Activated CD8-positive, alpha-beta memory T cell treated with anti-CD3 and anti-CD28 coated beads for 48 hours (primary cell): ENCODE measurements at regions not wholly inside any gene's neighbourhood (a gene's known extent, or its start where the extent isn't known, plus 50 kb on each side); places are given as distances from the start of the nearest gene placed in this dataset.

Experiments used
- DNase-seq, 3 experiments: peaks; one replicate each; pipeline ENCODE4 v3.0.0-alpha.2; 2020; ENCODE audit warnings: low read depth in 2 of 3, low spot score in 2 of 3

DNA sequence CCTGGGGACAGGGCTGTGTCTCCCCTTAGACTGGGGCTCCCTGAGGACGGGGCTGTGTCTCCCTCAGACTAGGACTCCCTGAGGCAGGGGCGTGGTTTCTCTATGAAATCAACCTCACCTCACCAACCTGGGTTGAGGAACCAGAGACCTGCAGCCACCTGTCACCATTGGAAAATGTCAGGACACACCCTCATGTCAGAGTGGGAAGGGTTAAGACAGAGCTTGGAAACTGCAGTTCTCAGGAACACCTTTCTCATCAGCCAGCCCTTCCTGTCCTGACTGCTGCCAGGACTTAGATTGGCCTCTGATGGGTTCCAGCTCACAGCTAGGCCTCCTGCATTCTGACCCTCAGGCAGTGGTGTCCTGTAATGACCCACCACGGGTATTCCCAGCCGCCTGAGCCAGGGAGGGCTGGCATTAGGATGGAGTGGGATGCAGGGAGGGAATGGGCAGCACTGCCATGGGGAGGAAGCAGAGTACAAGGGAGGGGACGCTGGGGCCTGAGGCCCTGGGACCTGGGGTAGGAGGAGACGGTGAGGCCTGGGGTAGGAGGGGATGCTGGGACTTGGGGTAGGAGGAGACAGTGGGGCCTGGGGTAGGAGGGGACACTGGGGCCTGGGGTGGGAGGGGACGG is 76.3 kb downstream of the MRPL14 start:
- no peak for DNase-seq

DNA sequence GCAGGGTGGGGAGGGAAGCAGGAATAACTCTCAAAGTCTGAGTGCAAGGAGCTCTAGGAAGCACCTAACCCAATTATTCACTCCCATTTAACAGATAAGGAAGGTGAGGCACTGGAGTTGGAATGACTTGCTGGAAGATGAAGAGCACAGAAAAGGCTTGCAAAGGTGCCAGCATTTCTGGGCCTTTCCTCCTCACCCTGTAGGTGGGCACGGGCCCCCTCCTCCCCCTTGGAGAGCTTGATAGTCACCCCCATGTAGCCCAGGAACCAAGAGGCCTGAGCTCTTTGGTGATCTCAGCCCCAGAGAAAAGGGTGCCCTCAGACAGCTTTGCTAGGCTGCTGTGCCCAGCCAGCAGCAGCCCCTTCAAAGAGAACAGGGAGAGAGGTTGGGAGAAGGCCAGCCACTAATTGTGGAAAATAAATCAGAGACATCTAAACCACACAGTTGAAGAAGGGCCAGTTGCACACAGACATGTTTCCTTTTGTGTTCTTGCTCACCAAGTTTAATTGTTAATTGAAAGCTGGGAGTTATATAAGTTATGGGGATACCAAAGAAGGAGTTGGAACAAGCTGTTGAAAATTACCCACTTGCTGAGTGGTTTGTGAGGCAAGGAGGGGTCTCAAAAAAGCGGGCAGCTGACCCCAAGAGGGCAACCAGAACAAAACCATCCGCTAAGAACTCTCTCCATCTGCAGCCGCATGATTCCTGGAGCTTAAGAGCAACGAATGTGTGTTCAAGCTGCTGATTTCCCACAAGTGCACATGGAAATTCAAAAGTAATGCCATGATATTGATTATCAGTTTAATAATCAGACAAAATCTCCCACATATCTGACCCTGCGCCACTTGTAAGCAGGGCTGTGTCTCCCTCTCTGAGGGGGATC is 77.0 kb downstream of the MRPL14 start:
- DNase-seq, result no peak

DNA sequence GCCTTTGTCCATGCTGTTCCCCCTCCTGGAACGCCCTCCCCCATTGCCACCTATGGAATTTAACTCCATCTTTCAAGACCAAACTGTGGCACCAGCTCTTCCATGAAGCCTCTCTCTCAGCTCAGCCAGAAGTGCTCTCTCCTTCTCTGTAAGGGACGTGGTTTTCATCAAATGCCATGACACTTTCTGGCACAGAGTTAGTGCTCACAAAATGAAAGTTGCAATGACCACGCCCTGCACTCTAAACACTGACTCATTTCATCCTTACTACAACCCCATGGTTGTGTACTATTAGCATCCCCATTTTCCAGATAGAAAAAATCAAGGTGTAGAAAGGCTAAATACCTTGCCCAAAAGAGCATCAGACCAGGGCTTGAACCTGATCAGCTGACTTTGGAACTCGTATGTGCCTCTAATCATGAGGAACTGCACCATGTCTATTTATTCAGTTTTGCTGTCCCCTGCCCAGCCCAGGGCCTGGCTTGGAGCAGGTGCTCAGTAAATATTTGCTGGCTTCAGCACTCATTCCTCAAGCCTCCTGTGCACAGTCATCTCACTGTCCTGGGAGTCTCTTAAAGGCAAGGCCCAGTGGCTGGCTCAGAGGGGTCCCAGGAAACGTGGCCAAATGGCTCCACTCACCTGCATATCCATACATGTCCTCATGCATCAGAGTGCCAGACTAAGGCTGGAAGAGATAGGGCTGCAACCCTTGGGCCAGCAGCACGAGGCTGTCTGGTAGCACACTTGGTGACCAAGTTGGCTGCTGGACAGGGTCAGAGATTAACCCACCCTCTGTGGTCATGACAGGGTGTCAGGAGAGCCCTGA is 77.9 kb downstream of the MRPL14 start:
- no peak for DNase-seq

DNA sequence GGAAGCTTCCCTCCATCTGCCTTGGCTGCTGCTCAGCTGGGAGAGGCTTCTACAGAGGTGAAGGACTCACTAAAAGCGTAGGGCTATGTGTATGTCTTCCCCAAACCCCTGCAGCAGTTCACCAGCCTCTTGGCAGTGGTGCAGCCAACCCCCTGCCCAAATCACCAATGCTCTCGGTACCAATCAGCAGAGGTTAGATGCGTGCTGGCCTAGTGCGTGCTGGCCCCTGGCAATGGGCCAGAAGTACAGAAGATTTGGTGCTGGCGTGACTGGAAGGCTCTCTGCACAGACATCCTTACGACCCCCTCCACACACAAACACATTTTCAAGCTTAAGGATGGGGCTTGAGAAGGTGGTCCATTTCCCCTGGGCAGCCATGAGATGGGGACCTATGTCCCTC is 79.0 kb downstream of the MRPL14 start:
- no peak for DNase-seq

DNA sequence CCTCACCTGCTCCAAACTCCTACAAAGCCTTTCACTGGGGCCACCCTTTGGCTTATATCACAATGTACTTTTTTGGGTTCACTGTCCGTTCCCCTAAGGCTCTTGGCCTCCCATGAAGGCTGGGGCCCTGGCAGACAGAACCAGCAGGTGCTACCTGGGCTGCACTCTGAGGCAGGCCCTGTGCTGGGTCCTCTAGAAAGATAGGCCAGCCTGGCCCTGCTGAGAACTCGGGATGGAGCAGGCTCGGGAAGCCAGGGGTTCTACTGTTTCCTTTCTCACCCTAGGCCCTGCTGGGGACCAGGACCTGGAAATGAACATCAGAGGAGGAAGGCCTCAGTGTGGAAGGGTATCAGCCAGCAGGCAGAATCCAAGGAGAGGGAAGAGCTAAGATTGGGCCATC is 79.5 kb downstream of the MRPL14 start:
- no peak for DNase-seq

DNA sequence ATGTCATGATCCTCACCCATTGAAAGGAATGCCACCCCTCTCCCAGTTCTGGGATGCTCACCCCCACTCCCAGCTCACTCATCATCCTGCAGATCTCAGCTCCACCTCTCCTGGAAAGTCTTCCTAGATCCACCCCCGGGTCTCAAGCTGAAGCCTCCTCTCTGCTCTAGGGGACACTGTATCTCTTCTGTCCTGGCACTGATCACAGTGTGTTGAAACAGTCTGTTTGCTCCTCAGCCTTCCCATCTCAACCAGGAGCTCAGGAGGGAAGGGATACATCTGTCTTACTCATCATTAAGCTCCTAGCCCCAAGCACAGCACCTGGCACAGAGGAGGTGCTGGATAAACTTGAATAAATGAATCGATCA is 80.1 kb downstream of the MRPL14 start:
- no peak for DNase-seq

DNA sequence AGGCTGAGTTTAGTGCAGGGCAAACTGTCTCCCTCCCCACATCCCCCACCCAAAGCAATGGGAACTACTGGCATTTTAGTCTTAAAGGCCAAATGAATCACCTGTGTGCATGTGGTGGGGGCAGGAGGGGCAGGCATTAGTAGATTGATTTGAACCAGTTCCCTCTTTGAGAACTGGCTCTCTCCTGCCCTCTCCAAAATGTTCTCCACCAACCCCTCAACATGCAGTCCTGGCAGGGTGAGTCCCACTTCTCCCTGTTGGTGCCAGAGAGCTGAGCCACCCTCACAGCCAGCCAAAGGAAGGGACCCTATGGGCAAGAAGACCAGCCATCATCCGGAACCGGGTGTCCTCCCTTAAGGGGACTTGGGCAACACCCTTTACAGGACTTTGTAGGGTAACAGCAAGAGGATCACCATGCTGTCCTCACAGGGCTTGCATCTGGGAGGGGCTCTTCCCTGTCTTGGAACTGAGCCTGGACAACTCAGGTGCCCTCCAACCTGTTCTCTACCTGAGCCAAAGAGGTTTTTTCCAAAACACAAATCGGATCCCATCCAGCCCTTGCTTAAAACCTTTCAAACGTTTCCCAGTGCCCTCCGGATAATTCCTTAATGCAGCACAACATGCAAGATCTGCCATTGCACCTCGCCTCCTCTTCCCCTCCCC is 80.6 kb downstream of the MRPL14 start:
- no peak for DNase-seq

DNA sequence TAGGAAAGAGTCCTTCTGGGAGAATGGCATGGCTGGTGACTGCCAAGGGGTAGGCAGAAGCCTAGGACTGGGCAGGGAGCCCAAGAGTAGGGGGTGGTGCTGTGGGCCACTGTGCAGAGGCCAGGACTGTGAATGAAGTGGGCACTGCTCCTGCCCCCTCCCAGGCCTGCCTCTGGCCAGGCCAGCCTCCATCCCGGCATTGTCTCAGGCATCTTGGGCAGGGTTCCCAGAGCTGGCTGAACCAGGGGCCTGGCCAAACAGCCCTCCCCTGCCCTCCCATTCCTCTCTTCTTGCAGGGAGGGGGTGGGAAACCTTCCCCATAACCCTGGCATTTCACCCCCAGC is 81.6 kb downstream of the MRPL14 start:
- DNase-seq, result no peak

DNA sequence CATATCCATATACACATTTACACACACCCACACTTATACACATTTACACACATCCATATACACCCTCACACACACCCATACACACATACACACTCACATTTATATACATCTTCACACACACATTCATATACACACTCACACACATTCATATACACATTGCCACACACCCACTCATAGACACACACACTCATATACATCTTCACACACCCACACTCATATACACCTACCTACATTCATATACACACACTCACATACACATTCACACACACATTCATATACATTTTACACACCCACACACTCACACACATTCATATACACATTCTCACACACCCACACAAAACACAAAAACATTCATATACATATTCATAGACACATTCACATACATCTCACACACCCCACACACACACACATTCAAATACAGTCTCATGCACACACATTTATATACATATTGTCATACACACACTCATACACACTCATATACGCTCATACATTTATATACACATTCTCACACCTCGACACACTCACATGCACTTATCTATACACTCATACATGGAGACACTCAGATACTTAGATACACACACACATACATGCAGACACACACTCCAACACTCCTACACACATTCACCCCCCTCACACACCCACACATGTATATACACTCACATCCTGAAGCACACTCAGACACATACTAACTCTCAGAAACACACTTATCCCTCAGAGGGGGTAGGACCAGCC is 82.1 kb downstream of the MRPL14 start:
- DNase-seq, result no peak

DNA sequence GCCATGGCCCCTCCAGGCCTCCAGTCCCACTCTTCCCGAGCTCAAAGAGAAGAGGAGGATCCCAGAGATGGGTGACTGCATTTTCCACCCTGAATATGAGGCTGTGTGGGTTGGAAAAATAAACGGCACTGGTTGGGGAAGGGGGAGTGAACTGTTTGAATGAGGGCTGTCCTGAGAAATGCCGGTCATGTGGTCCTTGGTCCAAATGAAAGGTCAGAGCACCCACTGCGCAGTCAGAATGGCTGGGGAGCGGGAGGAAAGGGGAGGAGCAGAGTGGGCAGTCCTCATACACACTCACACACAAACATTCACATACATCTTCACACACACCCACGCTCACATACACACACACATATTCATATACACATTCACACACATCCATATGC is 83.1 kb downstream of the MRPL14 start:
- no peak for DNase-seq

DNA sequence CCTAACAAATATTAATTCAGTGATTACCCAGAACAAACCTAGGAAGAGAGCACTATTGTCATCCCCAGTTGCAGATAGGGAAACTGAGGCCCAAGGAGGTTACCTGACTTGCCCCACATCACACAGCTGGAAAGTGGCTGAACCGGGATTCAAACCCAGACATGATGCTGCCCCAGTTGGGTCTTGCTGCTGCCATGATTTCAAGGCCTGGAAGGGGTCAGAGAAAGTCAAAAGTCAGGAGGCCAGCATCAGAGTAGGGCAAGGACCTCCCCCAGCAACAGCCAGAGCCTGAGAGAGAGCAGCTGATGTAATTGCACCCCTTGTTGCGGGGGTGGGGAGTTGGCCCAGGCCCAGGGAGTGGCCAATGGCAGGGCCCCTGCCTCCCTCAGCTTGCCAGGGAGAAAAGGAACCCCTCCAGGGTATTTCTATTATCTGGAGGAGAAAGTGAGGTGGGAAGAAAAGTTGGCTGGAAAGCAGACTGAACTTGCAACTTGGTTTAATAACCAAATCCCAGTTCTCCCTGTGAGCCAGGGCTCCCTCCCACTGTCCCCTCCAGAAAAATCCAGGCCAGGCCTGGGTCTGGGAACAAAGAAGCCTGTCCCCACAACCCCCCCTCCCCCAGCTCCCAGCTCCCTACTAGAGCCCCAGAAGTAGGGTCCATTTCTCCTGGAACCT is 83.6 kb downstream of the MRPL14 start:
- no peak for DNase-seq

DNA sequence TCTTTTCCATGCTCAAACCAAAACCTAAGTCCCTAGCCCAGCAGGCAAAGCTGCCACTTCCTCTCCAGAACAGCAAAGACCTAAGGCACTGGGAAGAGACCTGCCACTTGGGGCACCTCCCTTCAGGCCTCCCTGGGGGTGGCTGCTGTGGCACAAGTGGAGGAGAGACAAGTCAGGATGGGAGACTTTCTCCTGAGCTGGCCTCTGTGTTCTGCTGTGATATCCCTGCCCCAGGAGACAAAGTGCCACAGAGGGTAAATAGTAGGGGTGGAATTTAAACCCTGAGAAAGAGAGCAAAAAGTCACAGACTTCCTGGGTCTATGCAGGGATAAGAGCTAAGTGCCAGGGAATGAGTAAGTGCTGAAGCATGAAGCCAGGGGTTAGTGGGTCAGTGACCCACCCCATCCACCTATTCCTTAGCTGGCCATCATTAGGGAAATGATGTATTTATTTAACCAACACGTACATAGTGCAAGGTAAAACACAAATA is 84.2 kb downstream of the MRPL14 start:
- DNase-seq, result no peak

DNA sequence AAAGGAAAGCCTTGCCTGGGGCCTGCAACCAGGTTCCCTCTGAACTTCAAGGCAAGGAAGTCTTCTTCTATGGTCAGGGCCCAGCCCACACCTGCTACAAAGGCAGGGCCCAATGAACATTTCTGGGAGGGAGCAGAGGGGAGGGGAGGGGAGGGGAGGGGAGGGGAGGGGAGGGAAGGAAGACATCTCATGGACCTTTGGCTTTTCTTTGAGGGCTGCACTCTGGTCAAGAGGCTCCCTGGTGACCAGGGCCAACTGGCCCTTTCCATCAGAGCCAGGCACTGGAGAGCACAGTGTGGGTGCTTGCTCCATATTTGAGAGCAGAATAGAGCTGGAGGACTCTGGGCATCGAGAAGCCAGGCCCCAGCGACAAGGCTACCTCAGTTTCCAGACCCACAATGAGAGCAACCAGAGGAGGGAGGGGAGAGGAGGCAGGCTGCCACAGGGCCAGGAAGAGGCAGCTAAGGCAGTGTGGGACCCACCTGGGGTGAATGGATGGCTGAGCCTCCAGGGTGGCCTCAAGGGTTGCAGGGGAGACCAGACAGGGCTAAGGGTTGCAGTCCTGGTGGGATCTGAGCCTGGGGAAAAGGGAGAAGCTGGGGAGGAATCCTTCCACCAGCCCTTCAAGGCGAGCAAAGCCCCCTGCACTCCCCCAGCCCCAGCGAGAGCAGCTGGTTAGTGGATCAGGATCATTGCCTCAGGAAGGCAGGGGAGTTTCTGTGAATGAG is 84.8 kb downstream of the MRPL14 start:
- DNase-seq, result no peak

DNA sequence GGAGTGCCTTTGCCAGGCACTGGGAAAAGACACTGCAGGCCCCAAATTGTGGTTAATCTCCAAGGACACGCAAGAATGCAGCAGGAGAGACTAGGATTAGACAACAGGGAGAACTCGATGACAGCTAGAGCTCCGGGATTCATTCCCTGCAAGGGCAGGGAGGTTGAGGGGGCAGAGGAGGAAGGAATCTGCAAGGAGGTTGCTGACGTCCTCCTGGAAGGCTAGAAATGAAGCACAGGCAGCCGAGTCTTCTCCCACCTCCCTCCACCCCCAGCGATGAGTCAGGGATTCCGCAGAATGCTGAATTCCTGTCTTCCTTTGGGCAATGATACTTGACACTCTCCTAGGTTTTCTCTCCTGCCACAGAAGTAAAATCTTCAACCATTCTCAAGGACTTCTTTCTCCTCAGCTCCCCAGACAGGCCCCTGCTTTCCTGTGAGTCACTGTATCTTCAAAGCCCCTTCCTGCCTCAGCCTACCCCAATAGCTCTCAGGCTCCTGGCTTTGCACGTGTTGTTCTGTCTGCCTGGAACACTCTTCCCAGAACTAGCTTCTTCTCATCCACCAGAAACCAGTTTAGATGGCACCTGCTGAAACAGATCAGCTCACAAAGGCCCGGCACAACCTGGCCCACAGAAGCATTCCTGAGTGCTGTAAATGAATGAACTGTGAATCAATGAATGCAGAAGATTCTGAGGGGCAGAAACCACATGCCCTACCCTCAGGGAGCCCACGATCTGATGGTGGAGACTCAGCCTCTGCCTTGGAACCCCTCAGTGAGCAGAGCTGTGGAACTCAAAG is 85.6 kb downstream of the MRPL14 start:
- no peak for DNase-seq

DNA sequence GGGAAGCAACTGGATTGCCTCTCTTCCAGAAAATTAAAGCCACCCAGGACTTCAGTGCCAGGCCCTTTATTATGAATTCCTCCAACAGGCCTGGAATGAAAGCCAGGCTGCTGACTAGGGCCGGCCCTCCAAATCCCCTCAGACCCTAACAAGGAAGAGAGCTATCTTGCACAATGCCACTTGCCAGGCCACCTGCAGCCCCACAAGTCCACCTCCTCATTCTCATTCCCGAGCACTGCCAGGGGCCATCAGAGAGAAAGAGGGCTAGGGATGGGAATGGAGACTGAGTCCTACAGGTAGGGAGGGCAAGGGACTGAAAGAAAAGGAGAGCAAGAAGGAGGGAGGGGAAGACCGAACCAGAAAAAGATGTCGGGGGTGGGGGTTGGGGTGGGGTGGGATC is 86.5 kb downstream of the MRPL14 start:
- DNase-seq, result no peak

DNA sequence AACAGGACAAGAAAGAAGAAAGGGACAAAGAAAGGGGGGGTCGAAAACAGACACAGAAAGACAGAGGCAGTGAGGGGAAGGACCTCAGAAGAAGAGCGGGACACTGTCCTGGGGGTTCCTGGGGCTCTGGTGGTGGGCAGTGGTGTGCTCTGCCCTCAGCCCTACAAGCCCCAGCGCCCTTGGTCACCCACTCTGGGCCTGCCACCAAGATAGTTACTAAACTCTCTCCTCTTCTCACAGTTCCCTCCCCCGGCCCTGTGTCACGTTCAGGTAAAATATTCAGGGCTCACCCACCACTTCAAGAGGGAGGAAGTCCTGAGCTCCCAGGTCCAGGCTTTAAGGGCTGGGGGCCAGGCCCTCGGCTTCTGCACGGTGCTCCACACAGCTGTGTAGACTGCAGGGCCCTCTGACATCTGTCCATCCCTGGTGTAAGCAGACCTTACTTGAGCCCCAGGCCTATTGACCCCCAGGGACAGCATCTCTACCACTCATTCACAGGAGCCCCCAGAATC is 87.4 kb downstream of the MRPL14 start:
- DNase-seq, result no peak

DNA sequence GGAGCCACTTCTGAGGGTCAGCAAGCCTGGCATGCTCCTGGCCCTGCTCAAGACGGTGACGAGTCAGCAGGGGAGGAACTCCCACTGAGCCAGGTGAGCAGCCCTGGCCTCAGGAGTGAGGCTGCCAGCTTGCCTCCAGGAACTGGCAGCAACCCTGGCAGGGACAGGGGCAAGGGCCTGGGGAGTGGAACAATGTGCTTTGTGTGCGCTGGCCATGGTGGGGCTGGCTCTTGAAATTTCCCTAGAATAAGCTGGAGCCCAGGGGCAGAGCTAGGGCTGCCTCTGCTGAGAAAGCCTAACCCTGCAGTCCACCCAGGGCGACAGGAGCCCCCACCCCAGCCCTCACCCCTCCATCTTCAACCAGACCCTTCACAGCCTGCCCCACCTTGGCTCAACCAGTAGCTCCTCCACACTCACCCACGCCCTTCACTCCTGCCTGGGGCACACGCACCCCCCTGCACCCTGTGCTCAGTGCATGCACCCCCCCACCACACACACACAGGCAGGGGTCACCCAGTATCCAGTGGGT is 88.0 kb downstream of the MRPL14 start:
- DNase-seq, result no peak

DNA sequence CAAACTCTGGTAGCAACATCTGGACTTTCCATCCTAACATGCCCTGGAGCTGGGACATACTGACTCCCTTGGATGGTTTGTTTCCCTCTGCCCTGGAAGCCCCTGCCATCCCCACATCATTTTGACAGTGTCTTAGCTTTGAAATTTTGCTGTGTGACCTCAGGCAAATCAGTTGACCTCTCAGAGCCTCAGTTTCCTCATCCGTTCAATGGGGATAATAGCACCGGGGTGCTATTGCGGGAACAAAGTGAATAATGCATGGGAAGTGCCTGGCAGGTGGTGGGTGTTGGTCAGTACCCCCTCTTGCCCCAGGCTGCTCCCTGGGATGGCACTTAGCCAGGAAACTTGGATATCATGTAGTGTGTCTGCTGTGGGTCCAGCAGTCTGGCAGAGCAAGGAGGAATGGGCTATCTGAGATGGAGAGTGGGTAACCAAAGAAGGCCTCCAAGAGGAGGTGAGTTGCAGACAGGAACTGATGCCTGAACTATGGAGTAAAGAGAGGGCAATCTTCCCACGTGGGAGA is 88.6 kb downstream of the MRPL14 start:
- DNase-seq, result no peak
